Neural cell (in vitro differentiated cells): ENCODE measurements at regions not wholly inside any gene's neighbourhood (a gene's known extent, or its start where the extent isn't known, plus 50 kb on each side); places are given as distances from the start of the nearest gene placed in this dataset.

ENCODE experiments used
- H2AFZ ChIP-seq: fragments of 200-600, 300-800 bp; sonication (generic), shearing (Covaris generic); 2 replicates; pipeline ENCODE4 v1.6.0; 2014; ENCODE audit warnings: low read depth, mild to moderate bottlenecking, antibody characterized with exemption, low read length, moderate library complexity
- H3F3A ChIP-seq: fragments of 200-600 bp; shearing (Covaris generic); 2 replicates; pipeline ENCODE4 v1.6.1; 2016; ENCODE audit warnings: mild to moderate bottlenecking, moderate library complexity, mixed read lengths, antibody characterized with exemption, low read length; ENCODE audit not compliant: insufficient read depth, poor library complexity, severe bottlenecking
- H3K27ac ChIP-seq: fragments of 200-600, 300-800 bp; sonication (generic), shearing (Covaris generic); 2 replicates; pipeline ENCODE4 v1.5.1; 2014; ENCODE audit warnings: mild to moderate bottlenecking, low read length, moderate library complexity
- H3K27me3 ChIP-seq: fragments of 300-800, 200-600 bp; sonication (generic), shearing (Covaris generic); 2 replicates; pipeline ENCODE4 v1.6.0; 2014; ENCODE audit warnings: mild to moderate bottlenecking, low read depth, low read length, moderate library complexity; ENCODE audit not compliant: insufficient read depth
- H3K36me3 ChIP-seq: fragments of 300-800, 200-600 bp; sonication (generic), shearing (Covaris generic); 2 replicates; pipeline ENCODE4 v1.5.1; 2014; ENCODE audit warnings: mild to moderate bottlenecking, antibody characterized with exemption, low read length, moderate library complexity; ENCODE audit not compliant: insufficient read depth
- H3K4me2 ChIP-seq: fragments of 300-800, 200-600 bp; sonication (generic), shearing (Covaris generic); 2 replicates; pipeline ENCODE4 v1.6.0; 2014; ENCODE audit warnings: mild to moderate bottlenecking, low read length
- H3K4me3 ChIP-seq: fragments of 300-800, 200-600 bp; sonication (generic), shearing (Covaris generic); 2 replicates; pipeline ENCODE4 v1.5.1; 2014; ENCODE audit warnings: mild to moderate bottlenecking, low read length, moderate library complexity
- H3K79me2 ChIP-seq: fragments of 200-600 bp; shearing (Covaris generic); replicated peaks from 2 replicates; pipeline ENCODE4 v1.6.0; 2014; ENCODE audit warnings: mild to moderate bottlenecking, low read length, moderate library complexity; ENCODE audit not compliant: insufficient read depth
- H3K9ac ChIP-seq: fragments of 300-800, 200-600 bp; sonication (generic), shearing (Covaris generic); 2 replicates; pipeline ENCODE4 v1.6.1; 2016; ENCODE audit warnings: mild to moderate bottlenecking, low read length, mixed read lengths
- H3K9me2 ChIP-seq: fragments of 200-600 bp; shearing (Covaris generic); 2 replicates; pipeline ENCODE4 v1.6.1; 2016; ENCODE audit warnings: mild to moderate bottlenecking, low read length, mixed read lengths; ENCODE audit not compliant: insufficient read depth
- H3K9me3 ChIP-seq: fragments of 200-600, 300-800 bp; sonication (generic), shearing (Covaris generic); 2 replicates; pipeline ENCODE4 v1.6.1; 2016; ENCODE audit warnings: mild to moderate bottlenecking, mixed run types, low read length, moderate library complexity, mixed read lengths
- H4K20me1 ChIP-seq: fragments of 200-600 bp; shearing (Covaris generic); 2 replicates; pipeline ENCODE4 v1.6.1; 2016; ENCODE audit warnings: mild to moderate bottlenecking, mixed run types; ENCODE audit not compliant: insufficient read depth
- EP300 ChIP-seq: fragments of 450-650 bp; conservative IDR thresholded peaks from 2 replicates; pipeline ENCODE4 v1.6.1; 2014; ENCODE audit warnings: antibody characterized with exemption, mild to moderate bottlenecking, moderate library complexity; ENCODE audit not compliant: poor library complexity, severe bottlenecking
- EZH2 ChIP-seq: fragments of 200-600, 300-800 bp; shearing (Covaris generic), sonication (generic); IDR thresholded peaks from 2 replicates; pipeline ENCODE4 v1.6.1; 2014; ENCODE audit warnings: antibody characterized with exemption, low read length, borderline replicate concordance, mild to moderate bottlenecking; ENCODE audit not compliant: insufficient read depth, poor library complexity, severe bottlenecking
- MXI1 ChIP-seq: fragments of 450-650 bp; conservative IDR thresholded peaks from 2 replicates; pipeline ENCODE4 v1.6.1; 2014; ENCODE audit warnings: antibody characterized with exemption, mild to moderate bottlenecking; ENCODE audit not compliant: poor library complexity, severe bottlenecking
- POLR2AphosphoS5 ChIP-seq: IDR thresholded peaks from 2 replicates; pipeline ENCODE4 v1.6.1; 2012
- RAD21 ChIP-seq: fragments of 450-650 bp; conservative IDR thresholded peaks from 2 replicates; pipeline ENCODE4 v1.6.1; 2014; ENCODE audit warnings: antibody characterized with exemption, mild to moderate bottlenecking, moderate library complexity
- SMC3 ChIP-seq: fragments of 450-650 bp; conservative IDR thresholded peaks from 2 replicates; pipeline ENCODE4 v1.6.1; 2014; ENCODE audit warnings: antibody characterized with exemption, mild to moderate bottlenecking, moderate library complexity; ENCODE audit not compliant: poor library complexity
- TAF1 ChIP-seq: IDR thresholded peaks from 2 replicates; pipeline ENCODE4 v1.6.1; 2012; ENCODE audit warnings: low read depth
- TF ChIP-seq, protein P1 (sequence below): fragments of 450-650 bp; IDR thresholded peaks from 2 replicates; pipeline ENCODE4 v1.5.1; 2014; ENCODE audit warnings: antibody characterized with exemption, mild to moderate bottlenecking, moderate library complexity; ENCODE audit not compliant: poor library complexity, severe bottlenecking
- TF ChIP-seq, protein P2 (sequence below): IDR thresholded peaks from 2 replicates; pipeline ENCODE4 v1.6.1; 2012; ENCODE audit warnings: borderline replicate concordance

DNA sequence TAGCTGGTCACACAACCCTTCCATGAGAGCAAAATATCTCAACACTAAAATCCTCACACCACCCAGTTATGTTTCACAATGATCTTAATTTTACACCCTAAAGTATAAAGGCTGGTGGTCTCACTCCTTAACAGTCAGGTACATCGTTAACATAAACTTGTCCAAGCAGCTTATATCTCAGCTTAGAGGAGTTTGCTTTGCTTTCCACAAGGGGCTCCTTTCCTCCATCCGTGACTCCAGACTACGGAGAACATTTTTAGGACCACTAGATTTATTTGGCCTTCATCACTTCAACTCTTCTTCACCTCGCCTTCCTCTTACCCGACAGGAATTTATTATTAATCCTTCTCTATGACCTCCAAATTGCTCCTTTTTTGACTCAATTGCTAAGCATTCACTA lies 1014.1 kb upstream of the NUDT12 start:
- no peak overlapping the region for H3K27ac ChIP-seq
- no peaks in the 10 kb centered on the region for H4K20me1 ChIP-seq
- TF ChIP-seq, protein P1, sequence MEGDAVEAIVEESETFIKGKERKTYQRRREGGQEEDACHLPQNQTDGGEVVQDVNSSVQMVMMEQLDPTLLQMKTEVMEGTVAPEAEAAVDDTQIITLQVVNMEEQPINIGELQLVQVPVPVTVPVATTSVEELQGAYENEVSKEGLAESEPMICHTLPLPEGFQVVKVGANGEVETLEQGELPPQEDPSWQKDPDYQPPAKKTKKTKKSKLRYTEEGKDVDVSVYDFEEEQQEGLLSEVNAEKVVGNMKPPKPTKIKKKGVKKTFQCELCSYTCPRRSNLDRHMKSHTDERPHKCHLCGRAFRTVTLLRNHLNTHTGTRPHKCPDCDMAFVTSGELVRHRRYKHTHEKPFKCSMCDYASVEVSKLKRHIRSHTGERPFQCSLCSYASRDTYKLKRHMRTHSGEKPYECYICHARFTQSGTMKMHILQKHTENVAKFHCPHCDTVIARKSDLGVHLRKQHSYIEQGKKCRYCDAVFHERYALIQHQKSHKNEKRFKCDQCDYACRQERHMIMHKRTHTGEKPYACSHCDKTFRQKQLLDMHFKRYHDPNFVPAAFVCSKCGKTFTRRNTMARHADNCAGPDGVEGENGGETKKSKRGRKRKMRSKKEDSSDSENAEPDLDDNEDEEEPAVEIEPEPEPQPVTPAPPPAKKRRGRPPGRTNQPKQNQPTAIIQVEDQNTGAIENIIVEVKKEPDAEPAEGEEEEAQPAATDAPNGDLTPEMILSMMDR: no peak
- TF ChIP-seq TAF1: no peak
- TF ChIP-seq POLR2AphosphoS5: no peak
- no peak for TF ChIP-seq RAD21
- no peak for TF ChIP-seq EZH2
- no peak for TF ChIP-seq SMC3
- TF ChIP-seq EP300: no peak
- TF ChIP-seq, protein P2, sequence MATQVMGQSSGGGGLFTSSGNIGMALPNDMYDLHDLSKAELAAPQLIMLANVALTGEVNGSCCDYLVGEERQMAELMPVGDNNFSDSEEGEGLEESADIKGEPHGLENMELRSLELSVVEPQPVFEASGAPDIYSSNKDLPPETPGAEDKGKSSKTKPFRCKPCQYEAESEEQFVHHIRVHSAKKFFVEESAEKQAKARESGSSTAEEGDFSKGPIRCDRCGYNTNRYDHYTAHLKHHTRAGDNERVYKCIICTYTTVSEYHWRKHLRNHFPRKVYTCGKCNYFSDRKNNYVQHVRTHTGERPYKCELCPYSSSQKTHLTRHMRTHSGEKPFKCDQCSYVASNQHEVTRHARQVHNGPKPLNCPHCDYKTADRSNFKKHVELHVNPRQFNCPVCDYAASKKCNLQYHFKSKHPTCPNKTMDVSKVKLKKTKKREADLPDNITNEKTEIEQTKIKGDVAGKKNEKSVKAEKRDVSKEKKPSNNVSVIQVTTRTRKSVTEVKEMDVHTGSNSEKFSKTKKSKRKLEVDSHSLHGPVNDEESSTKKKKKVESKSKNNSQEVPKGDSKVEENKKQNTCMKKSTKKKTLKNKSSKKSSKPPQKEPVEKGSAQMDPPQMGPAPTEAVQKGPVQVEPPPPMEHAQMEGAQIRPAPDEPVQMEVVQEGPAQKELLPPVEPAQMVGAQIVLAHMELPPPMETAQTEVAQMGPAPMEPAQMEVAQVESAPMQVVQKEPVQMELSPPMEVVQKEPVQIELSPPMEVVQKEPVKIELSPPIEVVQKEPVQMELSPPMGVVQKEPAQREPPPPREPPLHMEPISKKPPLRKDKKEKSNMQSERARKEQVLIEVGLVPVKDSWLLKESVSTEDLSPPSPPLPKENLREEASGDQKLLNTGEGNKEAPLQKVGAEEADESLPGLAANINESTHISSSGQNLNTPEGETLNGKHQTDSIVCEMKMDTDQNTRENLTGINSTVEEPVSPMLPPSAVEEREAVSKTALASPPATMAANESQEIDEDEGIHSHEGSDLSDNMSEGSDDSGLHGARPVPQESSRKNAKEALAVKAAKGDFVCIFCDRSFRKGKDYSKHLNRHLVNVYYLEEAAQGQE: no peak
- TF ChIP-seq MXI1: no peak
- H3K9ac ChIP-seq: no peak overlapping the region
- H2AFZ ChIP-seq: no peak overlapping the region
- H3K9me3 ChIP-seq: no peaks in the 10 kb centered on the region
- H3K4me2 ChIP-seq: no peak overlapping the region
- H3F3A ChIP-seq: no peaks in the 10 kb centered on the region
- no peaks in the 10 kb centered on the region for H3K27me3 ChIP-seq
- H3K79me2 ChIP-seq: no peaks in the 10 kb centered on the region
- H3K4me3 ChIP-seq: no peak overlapping the region
- no peaks in the 10 kb centered on the region for H3K36me3 ChIP-seq
- no peaks in the 10 kb centered on the region for H3K9me2 ChIP-seq

DNA sequence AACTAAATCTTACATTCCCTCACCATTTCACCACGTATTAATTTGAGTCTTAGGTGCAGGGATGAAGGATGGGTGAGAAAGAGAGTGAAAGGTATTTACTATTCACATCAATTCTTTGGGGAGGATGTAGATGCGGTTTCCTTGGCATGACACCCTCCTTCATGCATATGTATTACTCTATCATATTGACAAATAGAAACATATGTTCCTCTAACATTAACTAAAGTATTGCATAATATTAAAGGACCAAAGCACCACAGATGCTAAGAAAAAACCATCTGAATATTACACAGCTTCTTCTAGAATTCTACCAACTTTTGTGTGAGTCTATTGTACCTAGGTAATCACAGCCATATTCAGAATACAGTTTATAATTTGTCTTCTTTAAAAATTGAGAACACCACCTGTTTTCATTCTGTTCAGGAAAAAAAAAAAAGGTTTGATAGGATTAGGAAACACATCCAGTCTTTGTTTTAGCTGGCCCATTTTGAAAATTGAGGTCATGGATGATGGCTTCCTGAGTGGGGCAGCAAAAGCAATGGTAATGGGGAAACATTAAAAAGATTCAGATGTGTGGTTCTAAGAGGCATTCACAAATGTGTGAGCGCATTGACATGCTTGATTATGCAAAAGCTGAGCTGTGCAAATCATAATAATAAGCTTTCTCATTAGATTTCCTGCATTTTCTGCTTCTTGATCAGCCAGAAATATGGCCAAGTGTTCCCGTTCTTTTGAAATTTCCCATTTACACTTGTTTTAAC lies 1011.5 kb upstream of the NUDT12 start:
- no peak overlapping the region for H2AFZ ChIP-seq
- TF ChIP-seq POLR2AphosphoS5 (no peak), EZH2 (no peak), RAD21 (peak; percentile 16)
- H3K36me3 ChIP-seq: no peaks in the 10 kb centered on the region
- no peak overlapping the region for H3K27ac ChIP-seq
- no peaks in the 10 kb centered on the region for H4K20me1 ChIP-seq
- no peaks in the 10 kb centered on the region for H3K27me3 ChIP-seq
- H3K9ac ChIP-seq: no peak overlapping the region
- H3K9me3 ChIP-seq: no peaks in the 10 kb centered on the region
- H3K4me3 ChIP-seq: no peak overlapping the region
- no peaks in the 10 kb centered on the region for H3K79me2 ChIP-seq
- no peaks in the 10 kb centered on the region for H3F3A ChIP-seq
- no peaks in the 10 kb centered on the region for H3K9me2 ChIP-seq
- H3K4me2 ChIP-seq: no peak overlapping the region
